Activated gamma-delta T cell treated with Interleukin-2 at 50 U/mL for 16 hours (primary cell): ENCODE measurements at regions not wholly inside any gene's neighbourhood (a gene's known extent, or its start where the extent isn't known, plus 50 kb on each side); places are given as distances from the start of the nearest gene placed in this dataset.

Experiments used
- DNase-seq: peaks from one replicate; pipeline ENCODE4 v3.0.0-alpha.2; 2020

DNA sequence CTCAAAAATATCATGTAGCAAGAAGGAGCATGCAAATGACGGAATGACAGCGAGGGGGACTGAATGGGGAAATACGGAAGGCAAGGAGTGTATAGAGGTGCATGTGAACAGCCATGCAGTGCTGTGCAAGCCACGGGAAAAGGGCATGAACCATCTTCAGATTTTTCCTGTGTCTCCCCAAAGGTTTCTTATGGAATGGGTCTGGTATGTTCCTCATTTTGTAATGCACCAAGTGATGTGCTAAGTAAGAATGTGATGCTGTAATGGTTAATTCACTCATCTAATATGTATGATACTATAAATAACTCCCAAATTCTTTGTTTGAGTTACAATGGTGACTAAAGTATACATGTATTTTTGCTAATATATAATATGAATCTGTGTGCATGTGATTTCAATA is 99.0 kb upstream of the DAB2 start:
- DNase-seq: no peak

DNA sequence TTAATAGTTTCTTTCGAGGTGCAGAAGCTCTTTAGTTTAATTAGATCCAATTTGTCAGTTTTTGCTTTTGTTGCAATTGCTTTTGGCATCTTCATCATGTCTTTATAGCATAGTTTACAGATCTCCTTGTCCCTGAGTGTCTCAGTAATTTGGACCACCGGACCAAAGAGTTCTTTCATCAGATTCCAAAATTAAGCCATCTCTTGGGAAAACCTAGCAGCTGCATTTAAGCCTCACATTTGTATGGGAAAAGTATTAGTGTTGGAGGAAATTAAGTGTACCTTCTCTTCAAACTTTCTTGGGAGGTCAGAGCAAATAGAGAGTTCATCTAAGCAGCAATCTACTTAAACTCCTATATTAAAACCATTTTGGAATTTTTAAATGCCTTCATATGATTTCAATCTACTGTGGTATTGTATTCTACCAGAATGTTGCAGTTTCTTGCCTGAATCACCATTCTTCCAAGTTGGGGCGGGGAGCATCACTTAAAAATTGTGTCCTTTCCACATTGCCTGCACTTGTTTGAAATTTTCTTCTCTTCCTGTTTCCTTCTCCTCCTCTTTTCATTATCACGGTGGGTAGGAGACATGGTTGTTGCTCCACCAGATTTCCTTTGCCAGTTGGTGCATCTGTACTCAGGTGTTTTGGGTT is 97.3 kb upstream of the DAB2 start:
- DNase-seq: no peak

DNA sequence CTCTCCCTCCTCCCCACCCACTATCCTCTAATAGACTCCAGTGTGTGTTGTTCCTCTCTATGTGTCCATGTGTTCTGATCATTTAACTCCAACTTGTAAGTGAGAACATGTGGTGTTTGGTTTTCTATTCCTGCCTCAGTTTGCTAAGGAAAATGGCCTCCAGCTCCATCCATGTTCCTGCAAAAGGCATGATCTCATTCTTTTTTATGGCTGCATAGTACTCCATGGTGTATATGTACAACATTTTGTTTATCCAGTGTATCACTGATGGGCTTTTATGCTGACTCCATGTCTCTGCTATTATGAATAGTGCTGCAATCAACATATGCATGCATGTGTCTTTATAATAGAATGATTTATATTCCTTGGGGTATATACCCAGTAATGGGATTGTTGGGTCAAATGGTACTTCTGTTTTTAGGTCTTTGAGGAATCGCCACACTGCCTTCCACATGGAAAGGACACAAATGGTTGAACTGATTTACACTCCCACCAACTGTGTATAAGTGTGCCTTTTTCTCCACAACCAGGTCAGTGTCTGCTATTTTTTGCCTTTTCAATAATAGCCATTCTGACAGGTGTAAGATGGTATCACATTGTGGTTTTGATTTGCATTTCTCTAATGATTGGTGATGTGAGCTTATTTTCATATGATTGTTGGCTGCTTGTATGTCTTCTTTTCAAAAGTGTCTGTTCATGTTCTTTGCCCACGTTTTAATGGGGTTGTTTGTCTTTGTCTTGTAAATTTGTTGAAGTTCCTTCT is 96.5 kb upstream of the DAB2 start:
- no peak for DNase-seq

DNA sequence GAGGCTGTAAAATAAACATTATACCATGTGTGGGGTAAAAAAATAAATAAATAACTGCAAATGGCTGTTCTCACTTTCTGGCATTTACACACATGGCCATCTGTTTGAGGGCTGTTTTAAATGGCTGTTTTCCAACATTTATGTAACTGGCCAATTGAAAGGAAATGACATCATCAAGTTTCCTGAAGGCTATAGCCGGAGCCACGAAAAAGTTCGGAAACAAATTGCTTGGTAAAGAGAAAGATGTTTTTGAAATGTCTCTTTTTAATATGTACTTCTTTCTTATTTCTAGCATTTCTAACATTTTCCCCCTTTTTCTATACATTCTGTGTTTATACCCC is 95.4 kb upstream of the DAB2 start:
- no peak for DNase-seq

- no peak for DNase-seq
These were observed 94.9 kb upstream of the DAB2 start for GRCh38 chr5:39519566-39520231.

DNA sequence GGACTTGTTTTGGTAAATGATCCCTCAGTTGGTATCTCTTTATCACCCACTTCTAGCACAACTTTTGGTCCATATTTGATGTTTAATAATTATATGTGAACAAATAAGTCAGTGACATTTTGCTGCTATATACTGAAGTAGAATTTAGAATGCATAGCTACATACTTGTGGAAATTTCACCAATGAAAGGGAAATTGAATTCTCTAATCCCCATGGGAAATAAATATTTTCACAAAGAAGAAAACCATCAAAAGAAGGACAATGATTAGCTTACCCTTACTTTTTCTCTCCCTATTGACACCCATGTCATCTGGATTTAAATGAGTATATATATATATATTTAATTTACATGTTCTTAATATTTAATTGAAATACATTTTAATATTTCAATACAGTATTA is 94.3 kb upstream of the DAB2 start:
- DNase-seq: no peak

DNA sequence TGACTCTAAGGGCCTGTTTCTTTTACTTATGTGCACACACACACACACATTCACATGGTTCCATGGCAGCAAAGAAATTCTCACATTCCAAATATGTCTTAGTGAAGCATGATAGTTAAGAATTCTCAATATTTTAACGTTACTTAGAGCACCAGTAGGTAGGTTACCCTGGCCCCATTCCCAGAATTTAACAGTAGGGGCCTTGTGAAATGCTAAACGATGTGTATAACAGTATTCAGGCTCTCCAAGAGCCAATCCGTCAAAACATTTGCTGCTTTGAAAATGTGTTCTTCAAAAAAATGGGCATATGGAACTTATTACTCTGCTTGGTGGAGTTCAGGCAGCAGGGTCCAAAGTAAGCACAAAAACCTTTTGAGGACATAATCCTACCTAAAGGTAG is 93.7 kb upstream of the DAB2 start:
- DNase-seq: no peak

DNA sequence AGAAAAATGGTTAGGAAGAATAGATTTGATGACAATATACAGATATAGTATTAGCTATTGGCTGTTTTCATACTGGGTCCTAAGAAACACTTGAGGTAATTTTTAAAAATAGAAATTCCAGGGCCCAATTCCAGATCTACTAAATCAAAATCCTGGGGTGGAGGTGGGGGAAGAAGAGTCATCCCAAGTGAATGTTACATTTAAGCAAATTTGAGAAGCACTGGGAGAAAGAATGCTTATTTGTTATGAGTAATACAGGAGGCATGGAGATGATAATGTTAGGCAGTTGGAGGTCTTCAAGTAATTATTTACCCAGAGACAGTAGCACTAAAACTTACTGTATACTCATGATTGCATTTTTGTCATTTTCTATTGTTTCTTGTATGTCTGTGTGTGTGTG is 93.0 kb upstream of the DAB2 start:
- no peak for DNase-seq

GRCh38 chr5:39515881-39516280 is 91.1 kb upstream of the DAB2 start:
- no peak for DNase-seq

GRCh38 chr5:39513236-39513635 is 88.5 kb upstream of the DAB2 start:
- no peak for DNase-seq

DNA sequence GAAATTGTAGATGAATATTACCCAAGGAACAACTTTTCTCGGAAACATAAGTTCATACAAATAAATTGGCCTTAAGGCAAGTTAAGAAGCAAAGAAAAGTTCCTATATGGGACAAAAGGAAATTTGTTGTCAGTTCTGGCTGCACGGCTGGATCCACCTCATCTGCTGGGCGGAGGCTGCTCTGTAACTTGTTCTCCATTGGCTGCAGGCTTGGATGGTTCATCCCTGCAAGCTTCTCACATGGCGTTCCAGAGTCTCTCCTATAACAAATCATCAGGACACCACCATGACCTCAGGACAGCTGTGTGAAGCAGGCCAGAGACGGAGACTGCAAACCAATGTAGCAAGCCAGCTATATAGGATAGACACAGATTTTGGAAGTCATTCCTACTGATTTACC is 81.4 kb upstream of the DAB2 start:
- DNase-seq: no peak

GRCh38 chr5:39505791-39506190 is 81.0 kb upstream of the DAB2 start:
- DNase-seq: no peak

GRCh38 chr5:39505363-39505762 is 80.6 kb upstream of the DAB2 start:
- no peak for DNase-seq

DNA sequence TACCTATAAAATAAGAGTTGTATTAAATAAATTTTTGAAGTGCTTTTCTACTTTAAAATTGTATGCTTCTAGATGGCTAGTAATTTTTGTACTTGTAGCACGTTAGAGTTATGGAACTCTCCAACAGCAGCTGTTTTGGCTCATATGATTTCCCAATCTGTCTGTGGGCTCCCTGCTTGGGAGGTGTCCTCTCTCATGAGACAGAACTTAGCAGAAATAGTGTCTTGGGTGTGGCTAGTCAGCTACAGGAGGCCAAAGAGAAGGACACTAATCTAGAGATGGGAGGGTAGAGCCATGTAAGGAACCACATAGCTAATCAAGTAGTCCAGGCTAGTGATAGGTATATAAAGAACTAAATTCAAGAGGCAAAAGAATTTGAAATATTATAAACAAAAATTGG is 78.4 kb upstream of the DAB2 start:
- no peak for DNase-seq

DNA sequence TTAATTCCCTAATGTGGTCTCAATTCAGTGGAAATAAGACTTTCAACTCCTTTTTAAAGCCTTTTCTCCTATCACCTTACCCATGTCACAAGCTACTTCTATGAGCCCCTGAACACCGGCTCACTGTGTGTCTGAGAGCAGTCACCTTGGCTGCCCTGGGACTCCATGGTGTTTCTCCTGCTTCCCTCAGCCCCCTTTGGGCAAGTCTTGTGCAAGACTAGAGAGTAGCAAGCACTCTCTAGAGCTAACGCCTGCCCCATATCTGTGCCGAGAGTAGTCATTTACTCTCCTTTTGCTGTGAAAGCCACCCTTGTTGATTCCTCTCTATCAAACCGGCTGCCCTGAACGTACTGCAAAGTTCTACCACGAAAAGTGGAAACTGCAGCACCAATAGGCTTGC is 77.9 kb upstream of the DAB2 start:
- DNase-seq: no peak

GRCh38 chr5:39501397-39501796 is 76.6 kb upstream of the DAB2 start:
- no peak for DNase-seq

GRCh38 chr5:39500551-39501175 is 75.9 kb upstream of the DAB2 start:
- DNase-seq: no peak

- no peak for DNase-seq
These were observed 73.6 kb upstream of the DAB2 start for GRCh38 chr5:39498278-39498952.

- DNase-seq: no peak
These were observed 72.5 kb upstream of the DAB2 start for GRCh38 chr5:39497322-39497721.

DNA sequence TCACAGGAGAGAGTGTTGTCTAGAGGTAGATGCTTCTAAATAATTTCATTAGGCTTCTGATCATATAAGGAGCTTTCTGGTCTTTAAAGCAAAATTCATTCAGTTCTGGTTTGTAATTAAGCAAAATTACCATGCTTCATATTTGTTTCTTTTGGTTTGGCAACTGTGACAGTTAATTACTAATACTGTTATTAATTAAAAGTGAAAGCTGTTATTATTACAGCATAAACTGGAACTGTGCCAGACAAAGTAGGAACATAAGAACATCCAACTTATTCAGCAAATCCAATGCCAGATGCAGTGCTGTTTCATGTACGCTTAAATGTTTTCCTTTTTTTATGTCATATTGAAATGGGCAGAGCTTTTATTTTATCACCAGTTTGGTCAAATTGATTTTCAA is 70.4 kb upstream of the DAB2 start:
- DNase-seq: no peak

- DNase-seq: no peak
These were observed 69.8 kb upstream of the DAB2 start for GRCh38 chr5:39494534-39494933.

GRCh38 chr5:39494107-39494510 is 69.3 kb upstream of the DAB2 start:
- no peak for DNase-seq

DNA sequence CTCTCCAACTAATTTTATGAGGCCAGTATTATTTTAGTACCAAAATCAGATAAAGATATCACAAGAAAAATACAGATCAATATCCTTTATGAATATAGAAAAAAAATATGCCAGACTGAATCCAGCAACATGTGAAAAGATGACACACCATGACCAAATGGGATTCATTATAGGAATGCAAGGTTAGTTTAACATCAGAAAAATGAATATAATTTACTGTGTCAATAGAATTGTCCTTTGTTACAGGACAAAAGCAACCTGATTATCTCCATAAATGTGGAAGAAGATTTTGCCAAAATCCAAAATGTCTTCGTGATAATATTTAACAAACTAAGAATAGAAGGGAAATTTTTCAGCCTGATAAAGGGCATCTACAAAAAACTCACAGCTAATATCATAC is 66.4 kb upstream of the DAB2 start:
- DNase-seq: no peak
